HK-2 (cell line): ENCODE measurements at regions not wholly inside any gene's neighbourhood (a gene's known extent, or its start where the extent isn't known, plus 50 kb on each side); places are given as distances from the start of the nearest gene placed in this dataset.
"Not testable (repeated sequence)": the region's sequence is repeated elsewhere in the genome, so short reads cannot be mapped to it uniquely, and the experiment has no call there.

Source experiments
- DNase-seq: peaks from one replicate; pipeline ENCODE4 v3.0.0-alpha.2; 2018; ENCODE audit not compliant: unreplicated experiment

GRCh38 chr2:237217995-237218616, 132.4 kb downstream of the COPS8 start:
- no peak for DNase-seq

DNA sequence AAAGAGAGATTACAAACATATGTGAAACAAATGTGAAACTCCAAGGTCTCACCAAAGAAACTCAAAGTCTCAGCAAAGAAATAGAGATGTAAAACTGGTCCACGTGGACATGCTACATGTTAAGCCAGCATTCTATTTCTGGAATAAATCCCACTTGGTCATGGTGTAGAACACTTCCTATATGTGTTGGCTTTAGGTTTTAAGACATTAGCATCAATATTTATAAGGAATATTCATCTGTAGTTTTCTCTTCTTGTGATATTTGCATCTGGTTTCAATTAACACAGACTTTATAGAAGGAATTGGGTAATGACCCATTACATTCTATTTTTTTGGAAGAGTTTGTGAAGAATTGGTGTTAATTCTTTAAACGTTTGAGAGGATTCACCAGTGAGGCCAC, 133.1 kb downstream of the COPS8 start:
- no peak for DNase-seq

- no peak for DNase-seq
Observed at GRCh38 chr2:237219826-237220225, 134.1 kb downstream of the COPS8 start.

- no peak for DNase-seq
Observed at GRCh38 chr2:237221443-237221842, 135.8 kb downstream of the COPS8 start.

DNA sequence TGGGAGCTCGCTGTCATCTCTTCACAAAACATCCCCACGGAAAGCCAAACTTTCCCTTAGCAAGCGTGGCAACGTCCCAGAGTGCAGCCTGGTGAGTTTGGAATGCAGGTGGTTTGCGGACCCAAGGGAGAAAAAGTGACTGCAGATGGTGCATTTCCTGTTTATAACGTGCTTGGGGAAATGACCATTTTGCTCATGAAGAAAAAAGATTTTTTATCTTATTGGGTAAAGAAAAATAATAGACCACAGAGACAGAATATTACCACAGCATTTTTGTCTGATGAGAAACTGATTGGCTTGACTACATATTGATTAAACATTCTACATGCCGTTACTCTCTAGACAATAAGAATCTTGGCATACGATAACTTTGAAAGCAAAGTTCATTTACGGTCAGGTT, 136.5 kb downstream of the COPS8 start:
- DNase-seq: no peak

- no peak for DNase-seq
Observed at GRCh38 chr2:237222601-237223041, 136.9 kb downstream of the COPS8 start.

- DNase-seq: peak; percentile 63
Observed at GRCh38 chr2:237223201-237223861, 137.6 kb downstream of the COPS8 start.

- no peak for DNase-seq
Observed at GRCh38 chr2:237227190-237227589, 141.5 kb downstream of the COPS8 start.

GRCh38 chr2:237227592-237228280, 142.0 kb downstream of the COPS8 start:
- DNase-seq: peak; percentile 75

DNA sequence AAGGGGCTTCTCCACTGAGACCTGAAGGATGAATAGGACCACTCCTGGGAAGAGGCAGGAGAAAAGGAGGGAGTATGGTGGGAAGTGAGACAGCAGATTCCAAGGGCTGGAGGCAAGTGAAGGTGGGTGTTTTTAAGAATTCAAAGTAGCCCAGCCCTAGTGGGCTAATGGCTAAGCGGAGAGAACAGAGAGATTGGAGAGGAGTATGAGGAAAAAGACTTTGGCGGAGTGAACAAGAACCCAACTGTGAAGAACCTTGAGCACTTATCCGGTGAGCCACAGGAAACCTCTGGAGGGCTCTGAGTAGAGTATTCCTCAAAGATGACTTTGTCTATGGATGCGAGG, 142.6 kb downstream of the COPS8 start:
- no peak for DNase-seq

- no peak for DNase-seq
Observed at GRCh38 chr2:237229905-237230304, 144.2 kb downstream of the COPS8 start.

- DNase-seq: no peak
Observed at GRCh38 chr2:237230355-237230754, 144.7 kb downstream of the COPS8 start.

- no peak for DNase-seq
Observed at GRCh38 chr2:237231593-237231992, 145.9 kb downstream of the COPS8 start.

- DNase-seq: no peak
Observed at GRCh38 chr2:237232166-237232565, 146.5 kb downstream of the COPS8 start.

DNA sequence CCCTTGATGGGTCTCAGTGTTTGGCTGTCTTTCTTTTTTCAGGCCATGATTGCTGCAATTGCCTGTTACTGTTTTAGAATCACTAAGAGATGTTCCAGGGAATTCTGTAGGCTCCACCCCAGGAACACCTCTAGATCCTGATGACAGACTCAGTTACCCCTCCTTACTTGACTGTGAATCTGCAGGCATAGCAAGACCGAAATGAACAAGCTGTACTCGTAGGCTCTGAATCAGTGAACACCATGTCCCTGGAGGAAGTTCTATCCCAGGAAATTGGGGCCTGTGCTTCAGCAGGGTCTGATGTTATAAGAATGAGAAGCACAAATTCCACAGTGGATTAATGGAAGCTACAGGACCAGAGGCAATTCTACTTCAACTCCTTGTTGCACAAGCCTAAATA, 148.6 kb downstream of the COPS8 start:
- DNase-seq: no peak

- DNase-seq: no peak
Observed at GRCh38 chr2:237235383-237236095, 149.8 kb downstream of the COPS8 start.

GRCh38 chr2:237236188-237236587, 150.5 kb downstream of the COPS8 start:
- DNase-seq: no peak

DNA sequence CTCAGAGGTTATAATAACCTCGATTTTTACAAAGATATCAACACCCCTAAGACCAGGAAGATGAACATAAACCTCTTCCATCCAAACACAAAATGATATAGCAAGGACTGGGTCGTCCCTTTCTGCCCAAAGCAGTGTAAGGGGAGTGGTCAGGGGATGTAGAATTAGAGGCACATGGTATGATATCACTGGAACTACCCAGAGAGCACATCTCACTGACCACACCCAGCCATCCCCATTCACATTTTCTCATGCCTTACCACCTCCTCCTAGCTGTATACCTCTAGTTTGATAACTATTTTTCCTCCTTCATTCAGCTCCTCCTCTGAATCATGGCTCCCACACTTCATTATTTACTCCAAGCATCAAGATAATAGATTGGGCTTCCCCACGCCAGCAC, 152.6 kb downstream of the COPS8 start:
- no peak for DNase-seq

- DNase-seq: no peak
Observed at GRCh38 chr2:237240252-237240651, 154.6 kb downstream of the COPS8 start.

- DNase-seq: not testable (repeated sequence)
Observed at GRCh38 chr2:237240868-237241267, 155.2 kb downstream of the COPS8 start.

GRCh38 chr2:237242091-237242536, 156.4 kb downstream of the COPS8 start:
- DNase-seq: no peak

GRCh38 chr2:237243487-237243886, 157.8 kb downstream of the COPS8 start:
- no peak for DNase-seq
